HEK293 (cell line): ENCODE measurements at regions not wholly inside any gene's neighbourhood (a gene's known extent, or its start where the extent isn't known, plus 50 kb on each side); places are given as distances from the start of the nearest gene placed in this dataset.

Experiments
- CTCF ChIA-PET: fragments of 350-600 bp; formaldehyde crosslinking; extraction: SDS; loops from one replicate; lab custom pipeline; 2021; ENCODE audit warnings: antibody characterized with exemption; lab: Yijun Ruan, JAX
- POLR2A ChIA-PET: fragments of 300-600 bp; formaldehyde crosslinking; extraction: SDS; loops from one replicate; lab custom pipeline; 2020; ENCODE audit warnings: antibody characterized with exemption, inconsistent platforms; lab: Yijun Ruan, JAX
- H3K27ac ChIP-seq: fragments of 200-500 bp; sonication (Bioruptor generic); 2 replicates; pipeline ENCODE4 v1.5.1; 2014; ENCODE audit warnings: low read depth, low read length, control low read depth, inconsistent platforms; ENCODE audit errors: extremely low read depth
- H3K36me3 ChIP-seq, 2 experiments: fragments of 200-500 bp in 1 of 2; sonication (Bioruptor generic) in 1 of 2; 1 replicate in 1 of 2; 2 replicates in 1 of 2; pipeline ENCODE4 v1.5.1; 2014 to 2017; ENCODE audit warnings: inconsistent platforms in 2 of 2, low read length in 2 of 2; ENCODE audit not compliant: control insufficient read depth in 2 of 2, insufficient read depth in 1 of 2
- H3K4me1 ChIP-seq: fragments of 200-500 bp; sonication (Bioruptor generic); 2 replicates; pipeline ENCODE4 v1.5.1; 2014; ENCODE audit warnings: mild to moderate bottlenecking, low read length, inconsistent platforms; ENCODE audit not compliant: control insufficient read depth, insufficient read depth
- H3K4me3 ChIP-seq: 2 replicates; pipeline ENCODE4 v1.5.1; 2011; ENCODE audit warnings: low read depth, mild to moderate bottlenecking, control low read depth, low read length, moderate library complexity
- H3K9me3 ChIP-seq: fragments of 200-500 bp; sonication (Bioruptor generic); 2 replicates; pipeline ENCODE4 v1.5.1; 2014; ENCODE audit warnings: low read depth, low read length, inconsistent platforms; ENCODE audit not compliant: control insufficient read depth, insufficient read depth
- GLIS1 ChIP-seq: fragments of 450-650 bp; formaldehyde crosslinking; IDR thresholded peaks from 2 replicates; pipeline ENCODE4 v1.5.1; 2016; ENCODE audit warnings: missing biosample characterization, missing genetic modification characterization
- IKZF3 ChIP-seq: fragments of 450-650 bp; IDR thresholded peaks from 2 replicates; pipeline ENCODE4 v1.5.0; 2018; ENCODE audit warnings: missing biosample characterization, mild to moderate bottlenecking, missing genetic modification characterization, moderate library complexity
- KLF8 ChIP-seq: fragments of 450-650 bp; formaldehyde crosslinking; IDR thresholded peaks from 2 replicates; pipeline ENCODE4 v1.5.1; 2016; ENCODE audit warnings: missing biosample characterization, missing genetic modification characterization
- MYNN ChIP-seq: fragments of 450-650 bp; formaldehyde crosslinking; IDR thresholded peaks from 2 replicates; pipeline ENCODE4 v1.5.1; 2016; ENCODE audit warnings: missing biosample characterization, missing genetic modification characterization, borderline replicate concordance
- PRDM1 ChIP-seq: fragments of 450-650 bp; formaldehyde crosslinking; IDR thresholded peaks from 2 replicates; pipeline ENCODE4; 2016; ENCODE audit warnings: missing biosample characterization, missing genetic modification characterization
- RBAK ChIP-seq: fragments of 450-650 bp; formaldehyde crosslinking; IDR thresholded peaks from 2 replicates; pipeline ENCODE4 v1.5.1; 2016; ENCODE audit warnings: missing biosample characterization, missing genetic modification characterization
- REST ChIP-seq: fragments of 450-650 bp; formaldehyde crosslinking; IDR thresholded peaks from 2 replicates; pipeline ENCODE4 v1.5.1; 2016; ENCODE audit warnings: missing biosample characterization, missing genetic modification characterization
- SCRT2 ChIP-seq: fragments of 450-650 bp; formaldehyde crosslinking; IDR thresholded peaks from 2 replicates; pipeline ENCODE4 v1.5.1; 2016; ENCODE audit warnings: missing biosample characterization, missing genetic modification characterization
- TSHZ1 ChIP-seq: fragments of 450-650 bp; formaldehyde crosslinking; IDR thresholded peaks from 2 replicates; pipeline ENCODE4 v1.5.1; 2016; ENCODE audit warnings: missing biosample characterization, missing genetic modification characterization, borderline replicate concordance
- ZBTB17 ChIP-seq: fragments of 450-650 bp; formaldehyde crosslinking; IDR thresholded peaks from 2 replicates; pipeline ENCODE4 v1.5.1; 2016; ENCODE audit warnings: missing biosample characterization, missing genetic modification characterization
- ZBTB49 ChIP-seq: fragments of 450-650 bp; formaldehyde crosslinking; IDR thresholded peaks from 2 replicates; pipeline ENCODE4 v1.5.1; 2016; ENCODE audit warnings: missing biosample characterization, missing genetic modification characterization, low read depth
- ZFP41 ChIP-seq: fragments of 450-650 bp; formaldehyde crosslinking; IDR thresholded peaks from 2 replicates; pipeline ENCODE4 v1.5.1; 2016; ENCODE audit warnings: missing biosample characterization, missing genetic modification characterization, borderline replicate concordance
- ZNF121 ChIP-seq: fragments of 450-650 bp; formaldehyde crosslinking; IDR thresholded peaks from 2 replicates; pipeline ENCODE4 v1.5.1; 2016; ENCODE audit warnings: missing biosample characterization, missing genetic modification characterization
- ZNF146 ChIP-seq: fragments of 450-650 bp; formaldehyde crosslinking; IDR thresholded peaks from 2 replicates; pipeline ENCODE4 v1.5.1; 2016; ENCODE audit warnings: missing biosample characterization, missing genetic modification characterization
- ZNF175 ChIP-seq: fragments of 450-650 bp; formaldehyde crosslinking; IDR thresholded peaks from 2 replicates; pipeline ENCODE4 v1.5.1; 2016; ENCODE audit warnings: missing biosample characterization, missing genetic modification characterization
- ZNF18 ChIP-seq: fragments of 450-650 bp; formaldehyde crosslinking; IDR thresholded peaks from 2 replicates; pipeline ENCODE4 v1.5.1; 2016; ENCODE audit warnings: missing biosample characterization, missing genetic modification characterization
- ZNF221 ChIP-seq: fragments of 450-650 bp; formaldehyde crosslinking; IDR thresholded peaks from 2 replicates; pipeline ENCODE4 v1.5.1; 2017; ENCODE audit warnings: missing biosample characterization, missing genetic modification characterization, borderline replicate concordance
- ZNF23 ChIP-seq: fragments of 450-650 bp; formaldehyde crosslinking; IDR thresholded peaks from 2 replicates; pipeline ENCODE4 v1.5.1; 2016; ENCODE audit warnings: missing biosample characterization, missing genetic modification characterization, borderline replicate concordance
- ZNF311 ChIP-seq: fragments of 450-650 bp; formaldehyde crosslinking; IDR thresholded peaks from 2 replicates; pipeline ENCODE4 v1.5.1; 2017; ENCODE audit warnings: missing biosample characterization, missing genetic modification characterization, borderline replicate concordance
- ZNF391 ChIP-seq: fragments of 450-650 bp; formaldehyde crosslinking; IDR thresholded peaks from 2 replicates; pipeline ENCODE4 v1.5.1; 2016; ENCODE audit warnings: low read depth, missing biosample characterization, missing genetic modification characterization, borderline replicate concordance
- ZNF423 ChIP-seq: fragments of 450-650 bp; formaldehyde crosslinking; IDR thresholded peaks from 2 replicates; pipeline ENCODE4 v1.5.1; 2016; ENCODE audit warnings: missing biosample characterization, missing genetic modification characterization
- ZNF488 ChIP-seq: fragments of 450-650 bp; formaldehyde crosslinking; IDR thresholded peaks from 2 replicates; pipeline ENCODE4 v1.5.1; 2016; ENCODE audit warnings: missing biosample characterization, missing genetic modification characterization
- ZNF521 ChIP-seq: fragments of 450-650 bp; formaldehyde crosslinking; IDR thresholded peaks from 2 replicates; pipeline ENCODE4 v1.5.1; 2017; ENCODE audit warnings: missing biosample characterization, mild to moderate bottlenecking, missing genetic modification characterization
- ZNF530 ChIP-seq: fragments of 450-650 bp; formaldehyde crosslinking; IDR thresholded peaks from 2 replicates; pipeline ENCODE4 v1.5.1; 2016; ENCODE audit warnings: low read depth, missing biosample characterization, missing genetic modification characterization
- ZNF561 ChIP-seq: fragments of 450-650 bp; IDR thresholded peaks from 2 replicates; pipeline ENCODE4 v1.5.1; 2018; ENCODE audit warnings: missing biosample characterization, missing genetic modification characterization, borderline replicate concordance
- ZSCAN16 ChIP-seq: fragments of 450-650 bp; formaldehyde crosslinking; IDR thresholded peaks from 2 replicates; pipeline ENCODE4 v1.5.1; 2016; ENCODE audit warnings: missing biosample characterization, missing genetic modification characterization

- Histone ChIP-seq H3K36me3 (no peaks in the 10 kb centered on the region), H3K27ac (no peak overlapping the region), H3K4me3 (no peak overlapping the region), H3K4me1 (no peaks in the 10 kb centered on the region; the same call in 1 of the 2 replicates), H3K9me3 (no peaks in the 10 kb centered on the region)
- ChIA-PET CTCF (no interaction called here), POLR2A (no interaction called here)
- TF ChIP-seq REST (tag by site-specific recombination): no peak
- TF ChIP-seq IKZF3 (tag by site-specific recombination): no peak
- TF ChIP-seq ZNF530: no peak
- no peak for TF ChIP-seq SCRT2
- TF ChIP-seq ZNF23 (tag by site-specific recombination): no peak
- no peak for TF ChIP-seq MYNN (tag by site-specific recombination)
- no peak for TF ChIP-seq ZSCAN16
- no peak for TF ChIP-seq KLF8 (tag by site-specific recombination)
- TF ChIP-seq ZNF311 (tag by site-specific recombination): no peak
- TF ChIP-seq ZNF221 (tag by site-specific recombination): no peak
- TF ChIP-seq ZNF488: no peak
- TF ChIP-seq ZBTB17 (tag by site-specific recombination): no peak
- TF ChIP-seq ZBTB49 (tag by site-specific recombination): no peak
- TF ChIP-seq ZNF175 (tag by site-specific recombination): no peak
- TF ChIP-seq RBAK (tag by site-specific recombination): no peak
These were observed 501.3 kb upstream of the SULF2 start for GRCh38 chr20:48286601-48287000.

GRCh38 chr20:48285656-48286055, 500.4 kb upstream of the SULF2 start:
- Histone ChIP-seq H3K9me3 (no peaks in the 10 kb centered on the region), H3K4me1 (no peaks in the 10 kb centered on the region; the same call in 1 of the 2 replicates), H3K4me3 (no peak overlapping the region), H3K36me3 (no peaks in the 10 kb centered on the region), H3K27ac (no peak overlapping the region)
- ChIA-PET POLR2A (no interaction called here), CTCF (no interaction called here)
- TF ChIP-seq ZNF18 (tag by site-specific recombination) (no peak), TSHZ1 (tag by site-specific recombination) (no peak), ZNF521 (tag by site-specific recombination) (no peak), PRDM1 (no peak), ZNF146 (tag by site-specific recombination) (no peak), ZFP41 (tag by site-specific recombination) (no peak), ZNF423 (tag by site-specific recombination) (no peak), ZNF561 (no peak), ZNF121 (tag by site-specific recombination) (no peak), GLIS1 (tag by site-specific recombination) (no peak), ZNF391 (tag by site-specific recombination) (no peak)
